Lung (tissue), 11 donors: ENCODE measurements at regions not wholly inside any gene's neighbourhood (a gene's known extent, or its start where the extent isn't known, plus 50 kb on each side); places are given as distances from the start of the nearest gene placed in this dataset.

Source experiments
- ATAC-seq: fragments of 200-7000 bp; cut with Tn5 transposase; one replicate; pipeline ENCODE4 v1.9.1; 2020; ENCODE audit warnings: moderate number of reproducible peaks; ENCODE audit not compliant: insufficient read depth, low FRiP score
- DNase-seq, 3 donors: peaks; one replicate each; pipeline ENCODE4 v3.0.0-alpha.2; 2013 to 2017
- H3K27ac ChIP-seq, 2 donors: one replicate each; pipeline ENCODE4 v1.5.1; 2013; ENCODE audit warnings: mild to moderate bottlenecking in 2 of 2, moderate library complexity in 2 of 2, control low read depth in 1 of 2, inconsistent platforms in 1 of 2, low read depth in 1 of 2, low read length in 1 of 2
- H3K27me3 ChIP-seq, 3 donors: one replicate each; pipeline ENCODE4 v1.5.1; 2013; ENCODE audit warnings: low read length in 2 of 3; ENCODE audit not compliant: control insufficient read depth in 3 of 3, insufficient read depth in 3 of 3
- H3K36me3 ChIP-seq, 4 donors: one replicate each; pipeline ENCODE4 v1.5.1; 2013; ENCODE audit warnings: low read length in 4 of 4, mild to moderate bottlenecking in 1 of 4, moderate library complexity in 1 of 4; ENCODE audit not compliant: control insufficient read depth in 4 of 4, insufficient read depth in 4 of 4
- H3K4me1 ChIP-seq, 5 donors: one replicate each; pipeline ENCODE4 v1.5.1; 2013; ENCODE audit warnings: low read length in 5 of 5, mild to moderate bottlenecking in 2 of 5, moderate library complexity in 1 of 5; ENCODE audit not compliant: control insufficient read depth in 5 of 5, insufficient read depth in 5 of 5
- H3K4me3 ChIP-seq: one replicate; pipeline ENCODE4 v1.5.1; 2013; ENCODE audit warnings: mild to moderate bottlenecking, control low read depth, moderate library complexity
- H3K9ac ChIP-seq, 2 donors: one replicate each; pipeline ENCODE4 v1.5.1; 2013; ENCODE audit warnings: low read length in 2 of 2, control low read depth in 1 of 2; ENCODE audit not compliant: insufficient read depth in 1 of 2
- H3K9me3 ChIP-seq, 4 donors: one replicate each; pipeline ENCODE4 v1.5.1; 2013; ENCODE audit warnings: low read length in 3 of 4, mild to moderate bottlenecking in 1 of 4, moderate library complexity in 1 of 4; ENCODE audit not compliant: control insufficient read depth in 4 of 4, insufficient read depth in 3 of 4
- WGBS, 2 donors: extraction: QIAGEN DNeasy Blood & Tissue Kit; methylation state at CpG; one replicate each; pipeline ENCODE4 v1.1.7; 2013; 5-methylcytosine and 5-hydroxymethylcytosine counted together
- TF ChIP-seq, protein P1 (sequence below): IDR thresholded peaks from 2 replicates; pipeline ENCODE4 v1.5.1; 2012; ENCODE audit warnings: mild to moderate bottlenecking; ENCODE audit errors: control extremely low read depth, extremely low read depth
- donor health status: control.
- donor health status: control.
- donor health status: Bipolar disorder and iron deficiency.
- donor health status: healthy.
- donor health status: DM: yes; HTN: yes; CAD: no.

DNA sequence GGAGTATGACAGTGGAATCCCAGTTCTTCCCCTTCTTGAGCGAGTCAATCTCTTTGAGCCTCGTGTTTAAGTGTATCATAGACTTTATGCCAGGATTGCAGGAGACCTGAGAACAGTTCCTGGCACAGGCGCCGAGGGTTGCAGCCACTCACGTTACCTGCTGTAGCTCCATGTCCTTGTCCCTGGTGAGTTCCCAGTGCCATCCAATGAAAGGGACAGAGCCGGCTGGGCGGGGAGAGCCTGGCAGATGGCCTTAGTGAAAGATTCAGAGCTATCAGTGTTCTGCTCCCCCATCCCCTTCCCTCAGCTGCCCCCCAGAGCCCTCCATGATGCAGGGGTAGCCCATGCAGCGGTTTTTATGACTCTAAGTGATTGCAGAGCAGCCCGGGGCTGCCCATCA is 554.0 kb downstream of the BNC2 start:
- Histone ChIP-seq H3K27ac (no peak overlapping the region), H3K4me1 (peaks cover 0 to 83% (median 7%) of the 10 kb centered on the region in 5 donors), H3K36me3 (no peaks in the 10 kb centered on the region), H3K4me3 (no peak overlapping the region), H3K27me3 (no peaks in the 10 kb centered on the region), H3K9ac (no peak overlapping the region), H3K9me3 (no peaks in the 10 kb centered on the region)
- ATAC-seq (no peak), DNase-seq (no peak)
- 78 to 82% methylated on average over 9 of the region's 9 CpGs for WGBS, 2 donors
- TF ChIP-seq, protein P1, sequence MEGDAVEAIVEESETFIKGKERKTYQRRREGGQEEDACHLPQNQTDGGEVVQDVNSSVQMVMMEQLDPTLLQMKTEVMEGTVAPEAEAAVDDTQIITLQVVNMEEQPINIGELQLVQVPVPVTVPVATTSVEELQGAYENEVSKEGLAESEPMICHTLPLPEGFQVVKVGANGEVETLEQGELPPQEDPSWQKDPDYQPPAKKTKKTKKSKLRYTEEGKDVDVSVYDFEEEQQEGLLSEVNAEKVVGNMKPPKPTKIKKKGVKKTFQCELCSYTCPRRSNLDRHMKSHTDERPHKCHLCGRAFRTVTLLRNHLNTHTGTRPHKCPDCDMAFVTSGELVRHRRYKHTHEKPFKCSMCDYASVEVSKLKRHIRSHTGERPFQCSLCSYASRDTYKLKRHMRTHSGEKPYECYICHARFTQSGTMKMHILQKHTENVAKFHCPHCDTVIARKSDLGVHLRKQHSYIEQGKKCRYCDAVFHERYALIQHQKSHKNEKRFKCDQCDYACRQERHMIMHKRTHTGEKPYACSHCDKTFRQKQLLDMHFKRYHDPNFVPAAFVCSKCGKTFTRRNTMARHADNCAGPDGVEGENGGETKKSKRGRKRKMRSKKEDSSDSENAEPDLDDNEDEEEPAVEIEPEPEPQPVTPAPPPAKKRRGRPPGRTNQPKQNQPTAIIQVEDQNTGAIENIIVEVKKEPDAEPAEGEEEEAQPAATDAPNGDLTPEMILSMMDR, result no peak

DNA sequence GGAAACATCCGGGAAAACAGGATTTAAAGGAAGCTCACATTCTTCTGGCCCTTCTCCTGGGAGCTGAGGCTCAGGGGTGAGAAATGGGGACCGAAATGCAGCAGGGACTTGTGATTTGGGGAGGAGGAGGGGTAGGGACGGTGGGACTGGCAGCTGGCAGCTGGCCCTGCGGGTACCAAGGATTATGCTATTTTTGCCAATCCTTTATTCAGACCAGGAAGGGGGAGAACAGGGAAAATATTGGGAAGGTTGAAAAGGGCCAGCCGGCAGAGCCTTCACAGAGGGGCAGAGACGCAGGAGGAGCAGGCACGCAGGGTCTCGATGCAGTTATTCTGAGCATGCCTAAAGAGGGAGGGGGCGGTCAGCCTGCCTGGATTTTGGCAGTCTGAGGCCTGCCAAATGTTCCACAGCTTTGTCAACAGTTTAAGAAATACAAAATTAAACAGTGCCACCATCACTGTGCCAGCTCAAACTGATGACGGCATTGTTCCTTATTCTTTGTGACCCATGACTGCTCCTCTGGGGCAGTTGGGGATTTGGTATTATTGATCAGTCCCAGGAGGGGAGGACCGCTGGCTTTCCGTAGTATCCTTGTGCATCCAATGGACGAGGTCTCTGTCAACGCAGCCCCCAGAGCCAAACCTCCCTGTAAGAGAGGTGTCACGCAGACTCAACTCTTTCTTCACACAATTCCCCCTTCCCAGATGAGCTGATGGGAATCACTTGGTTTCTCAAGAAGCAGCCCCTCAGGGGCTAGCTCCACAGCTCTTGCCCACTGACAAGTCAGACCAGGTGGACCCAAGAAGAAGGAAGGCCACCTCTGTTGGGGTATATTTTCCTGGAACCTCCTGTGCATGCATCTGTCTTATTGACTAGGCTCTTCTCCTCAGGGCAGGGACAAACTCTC is 553.3 kb downstream of the BNC2 start:
- DNase-seq (peak in 2 of 3 donors; percentile 61 to 65), ATAC-seq (no peak)
- no peak overlapping the region for H3K27ac ChIP-seq
- no peaks in the 10 kb centered on the region for H3K9me3 ChIP-seq
- no peaks in the 10 kb centered on the region for H3K36me3 ChIP-seq
- 82 to 86% methylated on average over 15 of the region's 15 CpGs for WGBS, 2 donors
- TF ChIP-seq, protein P1, result no peak
- H3K27me3 ChIP-seq, result no peaks in the 10 kb centered on the region
- H3K4me3 ChIP-seq, result no peak overlapping the region
- H3K4me1 ChIP-seq, result peaks cover 0 to 79% (median 7%) of the 10 kb centered on the region in 5 donors
- no peak overlapping the region for H3K9ac ChIP-seq

DNA sequence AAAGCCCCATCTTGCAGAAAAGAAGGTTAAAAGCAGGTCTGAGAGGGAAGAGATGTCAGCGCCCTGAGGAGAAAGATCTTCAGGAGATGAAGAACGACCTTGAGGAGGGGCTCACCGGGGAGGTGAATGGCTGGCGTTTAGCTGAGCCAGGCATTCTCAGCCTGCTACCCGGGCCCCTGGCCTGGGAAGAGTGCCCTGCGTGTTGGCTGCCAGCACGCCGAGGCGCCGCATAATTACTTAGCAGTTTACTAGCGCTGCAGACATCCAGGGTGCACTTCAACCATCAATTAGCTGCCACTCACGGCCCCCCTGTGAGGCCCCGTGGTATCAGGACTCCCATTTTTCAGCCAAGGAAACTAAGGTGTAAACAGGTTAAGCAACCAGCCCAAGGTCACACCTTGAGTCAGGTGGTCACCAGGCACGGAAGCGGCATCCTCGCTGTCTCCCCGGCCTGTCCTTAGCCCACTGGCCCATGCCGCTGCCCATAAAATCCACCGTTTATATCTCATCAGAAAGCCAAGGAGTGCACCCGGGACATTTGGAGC is 551.9 kb downstream of the BNC2 start:
- Histone ChIP-seq H3K9me3 (no peaks in the 10 kb centered on the region), H3K27ac (no peak overlapping the region), H3K4me1 (peaks cover 0 to 64% (median 7%) of the 10 kb centered on the region in 5 donors), H3K9ac (no peak overlapping the region), H3K36me3 (no peaks in the 10 kb centered on the region), H3K4me3 (no peak overlapping the region), H3K27me3 (no peaks in the 10 kb centered on the region)
- ATAC-seq, result no peak
- WGBS, 2 donors, result 91 to 92% methylated on average over 20 of the region's 20 CpGs
- DNase-seq, result no peak
- TF ChIP-seq, protein P1, result no peak
